H9 (cell line): ENCODE measurements at regions not wholly inside any gene's neighbourhood (a gene's known extent, or its start where the extent isn't known, plus 50 kb on each side); places are given as distances from the start of the nearest gene placed in this dataset.

ENCODE experiments used
- DNase-seq: peaks from one replicate; pipeline ENCODE4 v3.0.0-alpha.2; 2017
- H2AFZ ChIP-seq: one replicate; pipeline ENCODE4 v1.6.1; 2013; ENCODE audit warnings: mild to moderate bottlenecking, low read length, control low read depth, moderate library complexity
- H2AK5ac ChIP-seq: 2 replicates; pipeline ENCODE4 v1.6.1; 2013; ENCODE audit warnings: low read length, control low read depth, mixed read lengths; ENCODE audit not compliant: insufficient read length
- H2BK120ac ChIP-seq: one replicate; pipeline ENCODE4 v1.6.1; 2013; ENCODE audit warnings: low read depth, mild to moderate bottlenecking, low read length, control low read depth, inconsistent platforms; ENCODE audit not compliant: poor library complexity, severe bottlenecking
- H2BK12ac ChIP-seq: 2 replicates; pipeline ENCODE4 v1.6.1; 2013; ENCODE audit warnings: low read length, control low read depth, mixed read lengths, low read depth; ENCODE audit not compliant: insufficient read length
- H2BK15ac ChIP-seq: 2 replicates; pipeline ENCODE4 v1.6.1; 2013; ENCODE audit warnings: low read depth, low read length, control low read depth
- H2BK20ac ChIP-seq: one replicate; pipeline ENCODE4 v1.6.1; 2013; ENCODE audit warnings: low read depth, mild to moderate bottlenecking, low read length, control low read depth, inconsistent platforms; ENCODE audit not compliant: poor library complexity, severe bottlenecking
- H2BK5ac ChIP-seq: 2 replicates; pipeline ENCODE4 v1.6.1; 2013; ENCODE audit warnings: low read length, control low read depth, mixed read lengths; ENCODE audit not compliant: insufficient read length
- H3K14ac ChIP-seq: 2 replicates; pipeline ENCODE4 v1.6.1; 2013; ENCODE audit warnings: low read length, control low read depth; ENCODE audit not compliant: insufficient read depth
- H3K18ac ChIP-seq: 2 replicates; pipeline ENCODE4 v1.6.1; 2013; ENCODE audit warnings: low read depth, mild to moderate bottlenecking, mixed read lengths, low read length, control low read depth; ENCODE audit not compliant: insufficient read length
- H3K23ac ChIP-seq: 2 replicates; pipeline ENCODE4 v1.6.1; 2013; ENCODE audit warnings: low read length, control low read depth, mixed read lengths, low read depth; ENCODE audit not compliant: insufficient read length
- H3K23me2 ChIP-seq: 2 replicates; pipeline ENCODE4 v1.6.1; 2013; ENCODE audit warnings: low read depth, mild to moderate bottlenecking, mixed read lengths, low read length, control low read depth; ENCODE audit not compliant: insufficient read length, poor library complexity, severe bottlenecking
- H3K27ac ChIP-seq: 2 replicates; pipeline ENCODE4 v1.5.1; 2013; ENCODE audit warnings: low read length, control low read depth, mixed read lengths, low read depth; ENCODE audit not compliant: insufficient read length
- H3K27me3 ChIP-seq: 2 replicates; pipeline ENCODE4 v1.6.1; 2013; ENCODE audit warnings: low read length, control low read depth, inconsistent platforms; ENCODE audit not compliant: insufficient read depth
- H3K4ac ChIP-seq: 2 replicates; pipeline ENCODE4 v1.6.1; 2013; ENCODE audit warnings: low read depth, mild to moderate bottlenecking, control low read depth, inconsistent platforms, low read length, moderate library complexity
- H3K4me1 ChIP-seq: 2 replicates; pipeline ENCODE4 v1.6.1; 2013; ENCODE audit warnings: low read length, control low read depth, inconsistent platforms; ENCODE audit not compliant: insufficient read depth
- H3K4me2 ChIP-seq: 2 replicates; pipeline ENCODE4 v1.6.1; 2013; ENCODE audit warnings: low read length, control low read depth, mixed read lengths; ENCODE audit not compliant: insufficient read length, insufficient read depth
- H3K56ac ChIP-seq: 2 replicates; pipeline ENCODE4 v1.6.1; 2013; ENCODE audit warnings: low read depth, mild to moderate bottlenecking, mixed read lengths, low read length, control low read depth; ENCODE audit not compliant: insufficient read length
- H3K79me1 ChIP-seq: 2 replicates; pipeline ENCODE4 v1.6.1; 2013; ENCODE audit warnings: low read depth, mild to moderate bottlenecking, moderate library complexity, low read length, control low read depth, inconsistent platforms; ENCODE audit not compliant: insufficient read depth, poor library complexity, severe bottlenecking
- H3K79me2 ChIP-seq: 2 replicates; pipeline ENCODE4 v1.6.1; 2013; ENCODE audit warnings: low read length, control low read depth, inconsistent platforms; ENCODE audit not compliant: insufficient read depth
- H3K9ac ChIP-seq: 2 replicates; pipeline ENCODE4 v1.6.1; 2013; ENCODE audit warnings: low read length, control low read depth, mixed read lengths; ENCODE audit not compliant: insufficient read length; ENCODE audit errors: extremely low read depth
- H3K9me3 ChIP-seq: one replicate; pipeline ENCODE4 v1.6.1; 2013; ENCODE audit warnings: low read depth, low read length, inconsistent platforms; ENCODE audit not compliant: control insufficient read depth
- H3T11ph ChIP-seq: one replicate; pipeline ENCODE4 v1.6.1; 2013; ENCODE audit warnings: mild to moderate bottlenecking, low read length, control low read depth, inconsistent platforms
- H4K20me1 ChIP-seq: one replicate; pipeline ENCODE4 v1.6.1; 2013; ENCODE audit not compliant: control insufficient read depth, insufficient read length, insufficient read depth
- H4K5ac ChIP-seq: 2 replicates; pipeline ENCODE4 v1.6.1; 2013; ENCODE audit warnings: low read depth, mild to moderate bottlenecking, mixed read lengths, low read length, control low read depth; ENCODE audit not compliant: insufficient read length
- H4K8ac ChIP-seq: replicated peaks from 2 replicates; pipeline ENCODE4 v1.6.1; 2013; ENCODE audit warnings: low read length, control low read depth, mixed read lengths, low read depth; ENCODE audit not compliant: insufficient read length
- H4K91ac ChIP-seq: 2 replicates; pipeline ENCODE4 v1.6.1; 2013; ENCODE audit warnings: low read depth, mild to moderate bottlenecking, moderate library complexity, mixed read lengths, low read length, control low read depth; ENCODE audit not compliant: insufficient read length
- H3K27ac Mint-ChIP-seq, 3 experiments: 2 replicates in 2 of 3; 3 replicates in 1 of 3; pipeline ENCODE4 v1.8.0; 2020 to 2021; ENCODE audit warnings: mixed read lengths in 3 of 3, mild to moderate bottlenecking in 1 of 3, moderate library complexity in 1 of 3
- H3K27me3 Mint-ChIP-seq: 2 replicates; pipeline ENCODE4 v1.8.0; 2021; ENCODE audit warnings: low read depth, mild to moderate bottlenecking, moderate library complexity, mixed read lengths
- H3K36me3 Mint-ChIP-seq, 3 experiments: 2 replicates in 2 of 3; 3 replicates in 1 of 3; pipeline ENCODE4 v1.8.0; 2020 to 2021; ENCODE audit warnings: low read depth in 3 of 3, mixed read lengths in 3 of 3; ENCODE audit not compliant: insufficient read depth in 1 of 3
- H3K4me1 Mint-ChIP-seq, 2 experiments: 2 replicates each; pipeline ENCODE4 v1.8.0; 2020; ENCODE audit warnings: mixed read lengths in 2 of 2
- H3K4me3 Mint-ChIP-seq, 2 experiments: 2 replicates in 1 of 2; 3 replicates in 1 of 2; pipeline ENCODE4 v1.8.0; 2020 to 2021; ENCODE audit warnings: mild to moderate bottlenecking in 2 of 2, mixed read lengths in 2 of 2, moderate library complexity in 1 of 2
- H3K9me3 Mint-ChIP-seq, 2 experiments: 2 replicates in 1 of 2; 3 replicates in 1 of 2; pipeline ENCODE4 v1.8.0; 2020; ENCODE audit warnings: mild to moderate bottlenecking in 2 of 2, mixed read lengths in 2 of 2, moderate library complexity in 1 of 2
- CTCF ChIP-seq: fragments of 200-600 bp; sonication (generic); conservative IDR thresholded peaks from 3 replicates; pipeline ENCODE4 v1.8.0; 2021; ENCODE audit warnings: antibody characterized with exemption, mild to moderate bottlenecking

GRCh38 chr7:125871431-125871830 lies 941.8 kb upstream of the POT1 start:
- no peak overlapping the region for H3K18ac ChIP-seq
- no peak for DNase-seq
- H3K27ac ChIP-seq: no peak overlapping the region
- H2BK5ac ChIP-seq: no peak overlapping the region
- H3T11ph ChIP-seq: no peak overlapping the region
- no peaks in the 10 kb centered on the region for H3K27me3 ChIP-seq
- no peak overlapping the region for H3K4ac ChIP-seq
- H3K4me1 ChIP-seq: no peaks in the 10 kb centered on the region
- H3K79me2 ChIP-seq: no peaks in the 10 kb centered on the region
- no peaks in the 10 kb centered on the region for H4K20me1 ChIP-seq
- H3K56ac ChIP-seq: no peak overlapping the region
- no peak for TF ChIP-seq CTCF
- H3K9me3 Mint-ChIP-seq: peaks cover 10% of the 10 kb centered on the region in 2 experiments; a peak in 4 of 5 replicates
- H2BK12ac ChIP-seq: no peak overlapping the region
- no peak overlapping the region for H3K23ac ChIP-seq
- no peak overlapping the region for H3K14ac ChIP-seq
- H3K36me3 Mint-ChIP-seq: peaks cover 8 to 13% (median 9%) of the 10 kb centered on the region in 3 experiments; a peak in 6 of 7 replicates
- H4K5ac ChIP-seq: no peak overlapping the region
- peaks cover 7% of the 10 kb centered on the region for H3K9me3 ChIP-seq
- no peak overlapping the region for H3K4me3 Mint-ChIP-seq
- H3K4me2 ChIP-seq: no peak overlapping the region
- H4K8ac ChIP-seq: no peak overlapping the region
- H2BK15ac ChIP-seq: no peak overlapping the region
- no peak overlapping the region for H3K27ac Mint-ChIP-seq
- no peak overlapping the region for H2BK20ac ChIP-seq
- no peak overlapping the region for H2BK120ac ChIP-seq
- H3K79me1 ChIP-seq: no peaks in the 10 kb centered on the region
- no peak overlapping the region for H2AK5ac ChIP-seq
- peaks cover 0 to 5% of the 10 kb centered on the region in 2 experiments; a peak in 2 of 4 replicates for H3K4me1 Mint-ChIP-seq
- H2AFZ ChIP-seq: no peak overlapping the region
- no peaks in the 10 kb centered on the region for H3K23me2 ChIP-seq
- H3K9ac ChIP-seq: no peak overlapping the region
- no peak overlapping the region for H4K91ac ChIP-seq
- no peaks in the 10 kb centered on the region for H3K27me3 Mint-ChIP-seq
